ENCODE measurements at regions not wholly inside any gene's neighbourhood (a gene's known extent, or its start where the extent isn't known, plus 50 kb on each side); places are given as distances from the start of the nearest gene placed in this dataset.
"Not testable (repeated sequence)": the region's sequence is repeated elsewhere in the genome, so short reads cannot be mapped to it uniquely, and the experiment has no call there.

DNA sequence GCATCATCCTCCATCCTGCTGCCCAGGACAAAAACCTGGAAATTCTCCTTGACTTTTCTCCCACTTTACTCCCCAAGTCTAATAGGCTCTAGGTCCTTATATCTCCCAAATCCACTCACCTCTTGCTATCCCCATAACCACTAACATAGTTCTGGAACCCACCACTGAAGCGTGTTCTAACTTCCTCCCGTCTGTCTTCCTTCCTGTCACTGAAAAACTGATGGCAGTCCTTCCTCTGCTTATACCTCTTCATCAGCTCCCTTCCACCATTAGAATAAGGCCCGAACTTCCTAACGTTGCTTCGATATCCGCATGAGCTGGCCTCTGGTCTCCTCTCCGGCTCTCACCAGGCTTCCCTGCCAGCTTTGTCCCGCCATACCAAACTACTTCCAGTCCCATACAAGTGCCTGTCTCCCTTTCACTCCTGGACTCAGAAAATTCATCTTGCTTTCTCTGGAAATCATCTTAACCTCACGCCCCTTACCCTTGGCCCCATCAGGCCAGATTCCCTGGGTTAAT is 63.0 kb upstream of the BCL2L14 start:
- no peak overlapping the region for H2BK120ac ChIP-seq (ENCODE audit: low read depth, low read length)

DNA sequence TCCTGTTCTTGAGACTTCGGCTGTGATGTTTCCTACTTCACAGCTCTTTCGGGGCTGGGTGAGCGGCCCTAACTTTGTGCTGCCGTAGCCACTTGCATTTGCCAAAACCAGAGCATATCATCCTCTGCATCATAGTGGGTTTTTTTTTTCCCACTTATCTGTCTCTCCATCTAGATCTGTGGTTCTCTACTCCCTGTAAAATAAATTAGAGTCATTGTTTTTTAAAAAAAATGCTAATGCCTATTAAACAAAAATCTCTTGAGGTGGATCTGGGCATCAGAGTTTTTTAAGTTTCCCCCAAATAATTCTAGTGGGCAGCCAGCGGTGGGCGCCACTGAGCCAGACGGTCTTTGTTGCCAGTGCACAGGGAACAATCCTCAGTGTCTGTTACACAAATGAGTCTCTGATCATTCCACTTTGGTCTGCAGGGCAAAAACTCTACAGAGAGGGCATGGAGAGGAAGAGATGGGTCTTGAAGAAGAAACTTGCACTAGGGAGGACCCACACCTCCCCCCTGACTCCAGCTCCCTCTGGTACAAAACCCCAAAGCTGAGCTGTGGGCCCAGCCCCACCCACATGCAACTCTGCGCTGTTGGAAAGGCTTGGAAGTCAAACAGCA is 62.4 kb upstream of the BCL2L14 start:
- Histone ChIP-seq H3K4me1 (ENCODE audit: control insufficient read depth, low read depth, low read length) (peaks cover 6% of the 10 kb centered on the region), H3K9ac (ENCODE audit: low read length) (no peak overlapping the region), H3K18ac (ENCODE audit: low read length) (peak overlapping the region; percentile 31), H4K5ac (ENCODE audit: low read length) (no peak overlapping the region), H3K4ac (ENCODE audit: low read depth, low read length) (no peak overlapping the region), H3K4me3 (ENCODE audit: low read length) (no peak overlapping the region), H3K36me3 (ENCODE audit: control insufficient read depth, insufficient read depth, low read length) (no peaks in the 10 kb centered on the region), H2BK120ac (ENCODE audit: low read depth, low read length) (no peak overlapping the region), H3K79me2 (ENCODE audit: control insufficient read depth, insufficient read depth, low read length) (no peaks in the 10 kb centered on the region), H3K27ac (ENCODE audit: low read depth, low read length) (no peak overlapping the region), H2BK15ac (replicated peaks; ENCODE audit: low read depth) (no peak overlapping the region), H2AK5ac (ENCODE audit: low read length) (peak overlapping the region; percentile 78), H3K4me2 (ENCODE audit: low read length) (no peak overlapping the region), H3K27me3 (ENCODE audit: insufficient read depth, low read length, poor library complexity) (no peaks in the 10 kb centered on the region), H3K56ac (ENCODE audit: low read length) (peak overlapping the region; percentile 71), H3K79me1 (ENCODE audit: low read length) (no peaks in the 10 kb centered on the region), H3K23ac (ENCODE audit: low read length) (no peak overlapping the region), H4K8ac (ENCODE audit: low read depth, low read length) (no peak overlapping the region), H2BK5ac (ENCODE audit: low read length) (no peak overlapping the region)
- WGBS (ENCODE audit: extremely low coverage, insufficient coverage, low lambda C conversion rate) = no CpG with 5 or more reads among the region's 8 CpGs
- DNase-seq = no peak

More for the DNA sequence above, 63.0 kb upstream of the BCL2L14 start:
- H2BK5ac ChIP-seq (ENCODE audit: low read length) = no peak overlapping the region
- H3K27ac ChIP-seq (ENCODE audit: low read depth, low read length) = no peak overlapping the region
- WGBS (ENCODE audit: extremely low coverage, insufficient coverage, low lambda C conversion rate) = no CpG with 5 or more reads among the region's 9 CpGs
- no peaks in the 10 kb centered on the region for H3K79me1 ChIP-seq (ENCODE audit: low read length)
- H3K4me3 ChIP-seq (ENCODE audit: low read length) = no peak overlapping the region
- H2AK5ac ChIP-seq (ENCODE audit: low read length) = no peak overlapping the region
- no peaks in the 10 kb centered on the region for H3K36me3 ChIP-seq (ENCODE audit: control insufficient read depth, insufficient read depth, low read length)
- no peak overlapping the region for H2BK15ac ChIP-seq (replicated peaks; ENCODE audit: low read depth)
- no peaks in the 10 kb centered on the region for H3K79me2 ChIP-seq (ENCODE audit: control insufficient read depth, insufficient read depth, low read length)
- H4K8ac ChIP-seq (ENCODE audit: low read depth, low read length) = no peak overlapping the region
- H3K4me2 ChIP-seq (ENCODE audit: low read length) = no peak overlapping the region
- no peak overlapping the region for H3K9ac ChIP-seq (ENCODE audit: low read length)
- H3K23ac ChIP-seq (ENCODE audit: low read length) = no peak overlapping the region
- H3K4ac ChIP-seq (ENCODE audit: low read depth, low read length) = no peak overlapping the region
- no peak overlapping the region for H3K18ac ChIP-seq (ENCODE audit: low read length)
- peak overlapping the region; percentile 67 for H3K56ac ChIP-seq (ENCODE audit: low read length)
- H3K4me1 ChIP-seq (ENCODE audit: control insufficient read depth, low read depth, low read length) = peaks cover 6% of the 10 kb centered on the region
- H4K5ac ChIP-seq (ENCODE audit: low read length) = no peak overlapping the region
- H3K27me3 ChIP-seq (ENCODE audit: insufficient read depth, low read length, poor library complexity) = no peaks in the 10 kb centered on the region
- no peak for DNase-seq

GRCh38 chr12:12008931-12009611 is 61.7 kb upstream of the BCL2L14 start:
- no peak overlapping the region for H3K4me2 ChIP-seq (ENCODE audit: low read length)
- peak overlapping the region; percentile 71 for H3K56ac ChIP-seq (ENCODE audit: low read length)
- no peak overlapping the region for H2BK120ac ChIP-seq (ENCODE audit: low read depth, low read length)
- WGBS (ENCODE audit: extremely low coverage, insufficient coverage, low lambda C conversion rate) = no CpG with 5 or more reads among the region's 13 CpGs
- no peak overlapping the region for H4K8ac ChIP-seq (ENCODE audit: low read depth, low read length)
- H3K4ac ChIP-seq (ENCODE audit: low read depth, low read length) = no peak overlapping the region
- no peak overlapping the region for H3K18ac ChIP-seq (ENCODE audit: low read length)
- DNase-seq = peak; percentile 92
- H2BK5ac ChIP-seq (ENCODE audit: low read length) = no peak overlapping the region
- no peak overlapping the region for H2BK15ac ChIP-seq (replicated peaks; ENCODE audit: low read depth)
- peak overlapping the region; percentile 19 for H3K9ac ChIP-seq (ENCODE audit: low read length)
- H3K4me3 ChIP-seq (ENCODE audit: low read length) = no peak overlapping the region
- H3K4me1 ChIP-seq (ENCODE audit: control insufficient read depth, low read depth, low read length) = peaks cover 6% of the 10 kb centered on the region
- no peak overlapping the region for H4K5ac ChIP-seq (ENCODE audit: low read length)
- H3K79me1 ChIP-seq (ENCODE audit: low read length) = no peaks in the 10 kb centered on the region
- no peak overlapping the region for H3K27ac ChIP-seq (ENCODE audit: low read depth, low read length)
- H3K36me3 ChIP-seq (ENCODE audit: control insufficient read depth, insufficient read depth, low read length) = no peaks in the 10 kb centered on the region
- H2AK5ac ChIP-seq (ENCODE audit: low read length) = no peak overlapping the region
- H3K27me3 ChIP-seq (ENCODE audit: insufficient read depth, low read length, poor library complexity) = no peaks in the 10 kb centered on the region
- H3K79me2 ChIP-seq (ENCODE audit: control insufficient read depth, insufficient read depth, low read length) = no peaks in the 10 kb centered on the region
- no peak overlapping the region for H3K23ac ChIP-seq (ENCODE audit: low read length)

- not testable (repeated sequence) for H2BK120ac ChIP-seq (ENCODE audit: low read depth, low read length); H3K23ac ChIP-seq (ENCODE audit: low read length); H3K79me2 ChIP-seq (ENCODE audit: control insufficient read depth, insufficient read depth, low read length); H2BK5ac ChIP-seq (ENCODE audit: low read length); DNase-seq; H3K4me3 ChIP-seq (ENCODE audit: low read length); H4K8ac ChIP-seq (ENCODE audit: low read depth, low read length); H3K36me3 ChIP-seq (ENCODE audit: control insufficient read depth, insufficient read depth, low read length); H3K56ac ChIP-seq (ENCODE audit: low read length); H3K79me1 ChIP-seq (ENCODE audit: low read length); H3K18ac ChIP-seq (ENCODE audit: low read length); H2BK15ac ChIP-seq (replicated peaks; ENCODE audit: low read depth); H2AK5ac ChIP-seq (ENCODE audit: low read length); H3K4me1 ChIP-seq (ENCODE audit: control insufficient read depth, low read depth, low read length); H3K4ac ChIP-seq (ENCODE audit: low read depth, low read length); H4K5ac ChIP-seq (ENCODE audit: low read length); H3K27me3 ChIP-seq (ENCODE audit: insufficient read depth, low read length, poor library complexity); H3K4me2 ChIP-seq (ENCODE audit: low read length); H3K9ac ChIP-seq (ENCODE audit: low read length); H3K27ac ChIP-seq (ENCODE audit: low read depth, low read length)
- no CpG with 5 or more reads among the region's 6 CpGs for WGBS (ENCODE audit: extremely low coverage, insufficient coverage, low lambda C conversion rate)
Measured at GRCh38 chr12:12009749-12010276, 60.9 kb upstream of the BCL2L14 start.

- DNase-seq = no peak
Measured at GRCh38 chr12:12010277-12011039, 60.3 kb upstream of the BCL2L14 start.

More at GRCh38 chr12:12010277-12011039, 60.3 kb upstream of the BCL2L14 start:
- Histone ChIP-seq H2BK5ac (ENCODE audit: low read length) (no peak overlapping the region), H2BK120ac (ENCODE audit: low read depth, low read length) (no peak overlapping the region), H3K18ac (ENCODE audit: low read length) (no peak overlapping the region), H2AK5ac (ENCODE audit: low read length) (no peak overlapping the region), H4K8ac (ENCODE audit: low read depth, low read length) (no peak overlapping the region), H3K79me1 (ENCODE audit: low read length) (no peaks in the 10 kb centered on the region), H3K79me2 (ENCODE audit: control insufficient read depth, insufficient read depth, low read length) (no peaks in the 10 kb centered on the region), H3K27ac (ENCODE audit: low read depth, low read length) (no peak overlapping the region), H3K56ac (ENCODE audit: low read length) (peak overlapping the region; percentile 0), H3K27me3 (ENCODE audit: insufficient read depth, low read length, poor library complexity) (no peaks in the 10 kb centered on the region), H3K36me3 (ENCODE audit: control insufficient read depth, insufficient read depth, low read length) (no peaks in the 10 kb centered on the region), H3K4me1 (ENCODE audit: control insufficient read depth, low read depth, low read length) (peaks cover 6% of the 10 kb centered on the region), H3K4ac (ENCODE audit: low read depth, low read length) (no peak overlapping the region), H3K4me2 (ENCODE audit: low read length) (no peak overlapping the region), H3K4me3 (ENCODE audit: low read length) (no peak overlapping the region), H3K9ac (ENCODE audit: low read length) (no peak overlapping the region), H3K23ac (ENCODE audit: low read length) (no peak overlapping the region), H4K5ac (ENCODE audit: low read length) (no peak overlapping the region), H2BK15ac (replicated peaks; ENCODE audit: low read depth) (no peak overlapping the region)
- WGBS (ENCODE audit: extremely low coverage, insufficient coverage, low lambda C conversion rate) = no CpG with 5 or more reads among the region's 18 CpGs
